Testis (tissue), 2 donors: ENCODE measurements at regions not wholly inside any gene's neighbourhood (a gene's known extent, or its start where the extent isn't known, plus 50 kb on each side); places are given as distances from the start of the nearest gene placed in this dataset.

Experiments
- DNase-seq: peaks from one replicate; pipeline ENCODE4 v3.0.0-alpha.2; 2019
- H3K27ac ChIP-seq, 2 donors: fragments of 200-600 bp; sonication (generic); one replicate each; pipeline ENCODE4 v1.5.1; 2019
- H3K27me3 ChIP-seq: fragments of 200-600 bp; sonication (generic); one replicate; pipeline ENCODE4 v1.5.1; 2019
- H3K36me3 ChIP-seq: fragments of 200-600 bp; sonication (generic); one replicate; pipeline ENCODE4 v1.5.1; 2017; ENCODE audit warnings: low read depth; ENCODE audit errors: missing control alignments
- H3K4me1 ChIP-seq: fragments of 200-600 bp; sonication (generic); one replicate; pipeline ENCODE4 v1.5.1; 2019
- H3K4me3 ChIP-seq, 2 donors: fragments of 200-600 bp; sonication (generic); one replicate each; pipeline ENCODE4 v1.5.1; 2017 to 2019
- H3K9me3 ChIP-seq: fragments of 200-600 bp; sonication (generic); one replicate; pipeline ENCODE4 v1.5.1; 2017
- CTCF ChIP-seq, 3 experiments: fragments of 450-650 bp in 2 of 3; fragments of 200-600 bp in 1 of 3; sonication (generic) in 1 of 3; IDR thresholded peaks; one replicate each; pipeline ENCODE4 v1.5.1; 2016 to 2019; ENCODE audit warnings: antibody characterized with exemption in 3 of 3, mild to moderate bottlenecking in 2 of 3, moderate library complexity in 1 of 3
- POLR2A ChIP-seq: fragments of 450-650 bp; IDR thresholded peaks from one replicate; pipeline ENCODE4 v1.6.1; 2017; ENCODE audit warnings: antibody characterized with exemption, mild to moderate bottlenecking, moderate library complexity
- WGBS, 2 donors: methylation state at CpG; one replicate each; pipeline ENCODE4 v1.1.5; 2018; 5-methylcytosine and 5-hydroxymethylcytosine counted together
- intact Hi-C: fragments of 100-400 bp; cut with DNase I; formaldehyde crosslinking; loops from one replicate; pipeline ENCODE4 v1.15.1; 2023; ENCODE audit warnings: low total_unique reads

GRCh38 chr21:35617491-35617890 is 442.8 kb downstream of the SETD4 start:
- DNase-seq, result no peak
- Histone ChIP-seq H3K36me3 (no peaks in the 10 kb centered on the region), H3K27me3 (no peaks in the 10 kb centered on the region), H3K4me3 (no peak overlapping the region), H3K27ac (no peak overlapping the region), H3K4me1 (no peaks in the 10 kb centered on the region), H3K9me3 (no peaks in the 10 kb centered on the region)
- TF ChIP-seq CTCF (IDR thresholded peaks at IDR 0.05) (no peak), POLR2A (no peak)
- 70 to 80% methylated on average over 3 of the region's 3 CpGs for WGBS, 2 donors
- intact Hi-C loops, result no loop called here

DNA sequence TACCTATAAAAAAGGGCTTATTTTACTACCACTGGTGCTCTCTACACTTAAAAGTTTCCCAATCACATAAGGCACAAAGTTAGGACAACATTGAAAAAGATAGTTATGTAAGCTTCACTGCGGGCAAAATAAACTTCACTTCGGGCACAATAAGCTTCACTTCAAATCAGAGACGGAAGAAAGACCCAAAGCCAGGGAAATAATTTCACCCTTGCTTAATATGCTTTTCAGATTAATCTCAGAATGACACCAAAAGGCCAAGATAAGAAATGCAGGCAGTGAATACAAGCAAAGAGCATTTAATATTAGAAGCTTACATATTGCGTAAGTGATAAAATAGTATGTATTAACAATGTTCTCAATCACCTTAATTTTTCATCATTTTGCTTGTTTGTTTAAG is 444.2 kb downstream of the SETD4 start:
- Histone ChIP-seq H3K27me3 (no peaks in the 10 kb centered on the region), H3K4me1 (no peaks in the 10 kb centered on the region), H3K4me3 (no peak overlapping the region), H3K27ac (no peak overlapping the region), H3K36me3 (no peaks in the 10 kb centered on the region), H3K9me3 (no peaks in the 10 kb centered on the region)
- intact Hi-C loops, result no loop called here
- DNase-seq, result no peak
- TF ChIP-seq CTCF (IDR thresholded peaks at IDR 0.05) (peak in 2 of 3 experiments; percentile 36 to 43), POLR2A (no peak)
- 47 to 61% methylated on average over 4 of the region's 4 CpGs for WGBS, 2 donors

DNA sequence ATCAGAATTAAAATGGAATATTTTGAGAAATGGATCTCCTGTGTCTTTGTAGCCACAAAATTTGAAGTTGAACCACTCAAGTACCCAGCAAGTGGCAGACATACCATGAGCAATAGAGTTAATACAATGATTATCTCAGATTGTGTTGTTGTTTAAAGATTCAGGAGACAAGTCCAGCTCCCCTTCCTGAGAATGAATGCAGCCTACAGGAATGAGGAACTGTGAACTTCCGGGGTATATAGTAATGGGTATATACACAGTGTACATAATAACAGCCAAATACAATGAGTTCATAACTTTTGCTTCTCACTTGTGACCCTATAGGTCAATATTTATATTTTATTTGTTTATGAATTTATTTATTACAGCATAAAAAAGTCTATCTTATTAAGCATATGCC is 445.0 kb downstream of the SETD4 start:
- no peaks in the 10 kb centered on the region for H3K9me3 ChIP-seq
- WGBS, 2 donors, result 92 to 93% methylated on average over 1 of the region's 1 CpG
- no peak overlapping the region for H3K27ac ChIP-seq
- no peaks in the 10 kb centered on the region for H3K4me1 ChIP-seq
- TF ChIP-seq CTCF (IDR thresholded peaks at IDR 0.05), result no peak
- TF ChIP-seq POLR2A, result no peak
- no peak for DNase-seq
- H3K27me3 ChIP-seq, result no peaks in the 10 kb centered on the region
- no peak overlapping the region for H3K4me3 ChIP-seq
- intact Hi-C loops, result no loop called here
- H3K36me3 ChIP-seq, result no peaks in the 10 kb centered on the region

DNA sequence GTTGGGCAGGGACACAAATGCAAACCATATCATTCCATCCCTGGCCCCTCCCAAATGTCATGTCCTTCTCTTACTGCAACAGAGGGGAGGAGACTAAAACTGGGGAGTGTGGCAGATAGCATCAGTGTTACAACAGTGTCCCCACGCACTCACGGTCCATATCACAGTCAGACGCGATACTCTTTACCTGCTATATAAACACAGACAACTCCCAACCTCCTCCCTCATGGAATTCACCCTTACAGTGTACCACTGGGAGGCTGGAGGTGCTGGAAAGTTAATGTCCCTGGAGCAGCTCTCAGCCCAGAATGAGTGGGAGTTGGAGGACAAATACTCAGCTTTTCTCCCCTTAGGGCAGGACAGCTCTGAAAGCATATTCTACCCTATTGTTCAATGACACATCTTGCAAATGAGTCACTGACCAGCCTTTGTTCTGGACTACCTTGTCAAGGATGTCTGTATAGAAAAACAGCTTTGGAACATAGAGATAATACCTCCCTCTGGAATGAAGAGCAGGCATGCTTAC is 445.9 kb downstream of the SETD4 start:
- Histone ChIP-seq H3K27ac (no peak overlapping the region), H3K4me1 (no peaks in the 10 kb centered on the region), H3K9me3 (no peaks in the 10 kb centered on the region), H3K36me3 (no peaks in the 10 kb centered on the region), H3K4me3 (no peak overlapping the region), H3K27me3 (no peaks in the 10 kb centered on the region)
- DNase-seq, result no peak
- WGBS, 2 donors, result 74 to 81% methylated on average over 3 to 4 of the region's 4 CpGs
- no peak for TF ChIP-seq POLR2A
- TF ChIP-seq CTCF (IDR thresholded peaks at IDR 0.05), result no peak
- intact Hi-C loops, result no loop called here

GRCh38 chr21:35611708-35612132 is 448.6 kb downstream of the SETD4 start:
- 70 to 94% methylated on average over 2 of the region's 2 CpGs for WGBS, 2 donors
- Histone ChIP-seq H3K36me3 (no peaks in the 10 kb centered on the region), H3K9me3 (no peaks in the 10 kb centered on the region), H3K27me3 (no peaks in the 10 kb centered on the region), H3K4me3 (no peak overlapping the region), H3K27ac (no peak overlapping the region), H3K4me1 (no peaks in the 10 kb centered on the region)
- TF ChIP-seq POLR2A, result no peak
- TF ChIP-seq CTCF (IDR thresholded peaks at IDR 0.05), result no peak
- intact Hi-C loops, result no loop called here
- DNase-seq, result no peak
